Activated CD8-positive, alpha-beta memory T cell treated with anti-CD3 and anti-CD28 coated beads, Interleukin-2, amount 50 U/mL, for 24 hours (primary cell): ENCODE measurements at regions not wholly inside any gene's neighbourhood (a gene's known extent, or its start where the extent isn't known, plus 50 kb on each side); places are given as distances from the start of the nearest gene placed in this dataset.

Experiments used
- DNase-seq: peaks from one replicate; pipeline ENCODE4 v3.0.0-alpha.2; 2020; ENCODE audit errors: extremely low read depth

- DNase-seq, result no peak
These were observed 470.9 kb upstream of the MGMT start for GRCh38 chr10:128996092-128996491.

DNA sequence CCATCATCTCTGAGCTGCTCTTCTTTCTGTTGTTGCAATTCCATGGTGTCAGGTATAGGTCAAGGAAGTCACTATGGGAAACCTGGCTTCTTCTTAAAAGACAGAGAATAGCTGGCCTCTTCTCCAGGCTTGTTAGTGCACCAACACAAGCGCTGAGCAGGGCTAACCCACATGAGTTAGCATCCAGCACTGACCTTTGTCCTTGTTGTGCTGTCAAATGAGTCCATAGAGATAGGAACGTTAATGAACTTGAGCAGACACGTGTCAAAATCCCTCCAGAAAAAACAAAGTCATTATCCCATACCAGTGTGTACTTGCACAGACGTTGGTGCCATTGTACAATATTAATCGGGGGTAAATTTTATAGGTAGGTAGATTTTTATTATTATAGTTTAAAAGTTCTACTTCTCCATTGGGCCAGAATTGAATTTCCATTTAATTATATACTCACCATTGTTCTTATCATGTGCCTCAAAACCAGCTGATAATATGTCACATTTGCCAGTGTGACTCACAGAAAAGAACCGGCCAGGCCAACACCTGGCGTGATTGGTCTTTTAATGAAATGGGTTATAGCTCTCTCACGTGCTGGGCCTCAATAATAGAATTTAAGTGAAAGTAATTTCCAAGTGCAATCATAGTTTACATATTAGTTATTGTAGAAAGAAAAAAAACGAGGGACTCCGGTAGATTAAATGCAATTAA is 468.8 kb upstream of the MGMT start:
- no peak for DNase-seq

- DNase-seq, result no peak
These were observed 462.6 kb upstream of the MGMT start for GRCh38 chr10:129004398-129004797.

GRCh38 chr10:129005080-129005479 is 462.0 kb upstream of the MGMT start:
- no peak for DNase-seq

DNA sequence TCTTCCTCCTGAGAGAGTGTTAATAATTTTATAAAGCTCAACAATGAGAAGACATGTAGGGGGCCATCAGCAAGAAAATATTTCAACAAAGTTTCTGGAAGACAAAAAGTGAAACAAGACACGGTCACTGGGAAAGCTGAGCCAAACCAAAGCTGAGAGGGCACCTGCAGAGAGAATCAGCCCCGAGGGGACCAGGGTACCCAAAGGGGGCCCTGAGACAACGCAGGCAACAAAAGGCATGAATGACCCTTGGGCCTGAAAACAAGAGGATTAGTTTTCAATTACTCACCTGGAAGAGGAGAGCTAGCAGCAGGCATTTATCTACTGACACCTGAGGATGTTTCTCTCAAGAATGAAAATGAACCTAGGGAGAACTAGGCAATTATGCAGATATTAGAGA is 461.2 kb upstream of the MGMT start:
- no peak for DNase-seq

DNA sequence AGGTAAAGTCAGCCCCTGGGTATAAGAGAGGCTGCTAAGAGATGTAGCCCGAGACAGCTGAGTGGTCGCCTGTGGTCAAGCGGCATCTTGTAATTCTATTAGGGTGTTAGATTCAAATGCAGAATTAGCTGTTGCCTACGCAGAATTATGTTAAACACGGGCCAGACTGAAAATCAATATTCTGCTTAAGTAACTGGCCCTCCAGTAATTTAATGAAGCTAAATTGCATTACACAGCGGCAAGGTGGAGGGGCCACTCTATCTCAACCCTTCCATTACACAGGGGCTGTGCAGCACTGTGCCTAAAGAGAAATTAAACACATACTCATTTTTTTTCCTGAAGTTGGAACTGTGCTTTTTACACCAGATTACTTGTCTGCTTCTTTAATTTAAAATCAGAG is 448.5 kb upstream of the MGMT start:
- no peak for DNase-seq

- no peak for DNase-seq
These were observed 446.2 kb upstream of the MGMT start for GRCh38 chr10:129020651-129021330.

DNA sequence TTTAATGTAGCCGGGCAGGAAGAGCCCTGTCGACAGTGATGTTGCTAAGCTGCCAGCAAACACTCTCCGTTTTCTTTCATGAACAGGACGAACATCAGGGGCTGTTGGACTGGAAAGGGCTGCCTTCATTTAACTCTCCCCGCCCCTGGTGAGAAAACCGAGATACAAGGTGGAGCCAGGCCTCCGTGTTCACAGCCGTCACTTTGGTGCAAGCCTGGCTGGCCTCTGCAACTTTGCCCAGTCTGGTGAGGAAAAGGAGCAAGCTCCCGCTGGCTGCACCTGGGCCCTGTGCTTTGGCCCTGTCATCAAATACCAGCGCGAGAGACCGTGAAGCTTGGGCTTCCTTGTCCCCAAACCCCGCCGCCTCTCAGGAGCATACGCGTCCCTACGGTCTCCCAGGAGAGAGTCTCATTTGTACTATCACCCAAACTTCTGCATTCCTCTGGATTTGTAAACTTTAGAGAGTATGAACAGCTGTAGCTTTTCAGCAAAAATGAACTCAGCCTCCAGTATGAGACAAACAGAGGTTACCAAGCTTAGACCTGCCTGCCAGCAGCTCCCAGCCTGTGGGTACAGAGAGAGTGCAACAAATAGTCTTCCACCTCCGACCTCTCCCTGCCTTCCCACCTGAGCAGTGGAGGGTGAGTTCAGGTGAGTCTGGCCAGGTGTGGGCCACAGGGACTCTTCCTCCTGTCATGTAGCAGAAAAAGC is 445.3 kb upstream of the MGMT start:
- no peak for DNase-seq

DNA sequence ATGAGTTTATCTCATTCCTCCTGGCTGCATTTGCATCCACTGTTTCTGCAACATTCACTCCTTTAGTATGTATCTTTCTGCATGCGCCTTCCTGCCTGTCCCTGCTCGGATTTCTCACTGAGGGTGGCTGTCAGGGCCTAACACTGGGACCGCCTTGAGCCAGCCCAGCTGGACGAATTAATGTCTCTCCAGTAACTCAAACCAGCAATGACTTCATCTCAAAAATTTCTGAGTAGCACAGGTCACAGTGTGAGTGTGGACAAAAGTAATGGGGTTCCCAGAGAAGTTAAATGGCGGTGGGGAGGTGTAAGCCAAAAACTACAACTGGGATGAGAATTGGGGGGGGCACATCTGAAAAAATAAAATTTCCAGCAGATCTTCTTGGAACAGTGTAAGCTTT is 444.0 kb upstream of the MGMT start:
- no peak for DNase-seq

DNA sequence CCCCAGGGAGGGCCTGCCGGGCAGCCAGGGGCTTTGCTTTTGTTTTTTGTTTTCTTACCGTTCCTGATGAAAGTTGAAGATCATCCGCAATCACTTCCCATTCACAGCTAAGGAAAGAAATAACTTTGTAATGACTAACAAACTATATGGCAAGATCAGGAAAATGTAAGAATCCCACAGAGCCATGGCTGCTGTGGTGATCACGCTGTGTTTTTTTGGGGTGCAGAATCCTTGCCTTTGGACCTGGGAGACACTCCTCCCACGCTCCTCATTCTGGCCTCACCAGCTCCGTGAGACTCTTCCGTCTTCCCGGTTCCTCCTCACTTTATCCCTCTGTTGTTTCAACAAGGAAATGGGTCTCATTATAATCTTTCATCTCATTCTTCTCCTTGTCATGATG is 443.0 kb upstream of the MGMT start:
- no peak for DNase-seq

- DNase-seq, result no peak
These were observed 441.3 kb upstream of the MGMT start for GRCh38 chr10:129025787-129026186.

DNA sequence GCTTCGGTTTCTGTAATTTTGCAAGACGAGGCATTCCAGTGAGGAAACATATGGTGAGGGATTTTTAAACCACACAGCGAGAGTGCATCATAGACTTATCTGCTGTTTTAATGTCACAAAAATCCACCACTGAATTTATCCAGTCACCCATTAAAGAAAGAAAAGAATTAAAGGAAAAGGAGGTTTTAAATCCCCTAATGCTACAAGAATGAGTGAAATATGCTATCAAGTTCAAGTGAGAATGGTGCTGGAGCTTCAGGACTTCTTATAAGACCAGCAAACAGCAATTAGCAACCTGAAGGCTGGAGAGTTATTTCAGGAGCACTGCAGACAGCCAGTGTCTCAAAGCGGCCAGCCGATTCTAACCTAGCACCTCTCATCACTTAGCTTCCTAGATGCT is 439.1 kb upstream of the MGMT start:
- no peak for DNase-seq

- DNase-seq, result no peak
These were observed 438.6 kb upstream of the MGMT start for GRCh38 chr10:129028451-129028850.

DNA sequence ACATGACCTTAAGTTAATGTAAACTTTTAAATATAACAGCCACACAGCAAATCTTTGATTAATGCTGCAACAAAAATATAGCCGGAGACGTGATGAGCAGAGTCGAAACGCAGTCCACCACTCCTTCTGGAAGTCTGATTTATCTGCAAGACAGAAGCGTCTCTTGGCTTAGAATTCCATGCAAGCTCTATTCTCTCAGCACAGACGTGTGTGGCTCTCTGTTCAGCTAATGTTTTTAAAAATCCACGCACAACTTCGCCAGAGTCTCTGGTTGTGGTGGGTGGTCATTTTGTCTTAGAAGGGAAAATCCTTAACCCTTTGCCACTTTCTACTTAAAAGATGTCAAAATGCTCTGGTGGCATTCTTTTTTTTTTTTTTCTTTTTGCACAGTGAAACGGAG is 438.0 kb upstream of the MGMT start:
- DNase-seq, result no peak

DNA sequence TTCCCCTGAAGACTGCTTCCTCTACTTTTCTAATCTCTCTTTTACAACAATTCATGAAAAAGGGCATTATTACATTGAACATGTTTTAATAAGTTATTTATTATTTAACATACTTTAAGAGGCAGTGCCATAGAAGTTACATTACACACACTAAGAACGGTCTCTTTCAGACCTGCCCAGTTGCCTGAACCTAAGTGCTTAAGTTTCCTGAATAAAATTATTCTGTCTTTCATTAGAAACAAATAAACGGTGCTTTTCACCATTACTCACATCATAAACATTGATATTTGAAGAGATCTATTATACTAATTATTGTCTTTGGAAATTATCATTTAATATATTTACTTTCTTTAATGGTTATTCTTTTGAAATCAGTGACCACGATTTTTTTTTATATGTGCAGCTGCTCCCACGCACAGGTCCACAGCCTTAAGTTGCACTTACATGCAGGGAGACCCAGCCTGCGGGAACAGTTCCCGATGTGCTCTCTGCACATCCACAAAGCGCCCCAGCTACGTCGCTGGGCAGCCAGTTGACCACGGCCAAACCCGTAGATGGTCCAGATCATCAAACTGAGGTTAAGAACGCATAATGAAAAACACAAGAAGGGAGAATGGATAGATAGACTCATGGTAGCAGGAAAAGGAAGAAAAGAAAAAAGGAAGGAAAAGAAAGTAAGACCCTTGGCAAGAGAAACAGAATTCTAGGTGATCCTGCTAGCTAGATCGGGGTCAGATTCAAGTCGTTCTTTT is 437.0 kb upstream of the MGMT start:
- no peak for DNase-seq

GRCh38 chr10:129030603-129030895 is 436.5 kb upstream of the MGMT start:
- DNase-seq, result no peak

GRCh38 chr10:129030996-129031843 is 435.8 kb upstream of the MGMT start:
- no peak for DNase-seq

DNA sequence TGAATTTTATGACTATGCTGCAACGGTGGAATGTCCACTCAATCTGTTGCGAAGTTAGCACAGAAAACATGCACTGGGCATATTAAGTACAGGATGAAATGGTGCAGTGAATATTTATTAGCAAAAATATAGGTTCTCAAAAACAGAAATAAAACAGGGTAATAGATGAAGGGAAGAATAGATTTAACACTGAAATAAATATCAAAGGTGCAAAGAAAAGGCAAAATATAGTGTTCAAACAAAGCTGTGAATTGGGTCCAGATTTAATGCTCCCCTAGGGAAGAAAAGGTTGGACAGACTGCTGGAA is 435.2 kb upstream of the MGMT start:
- DNase-seq, result no peak

DNA sequence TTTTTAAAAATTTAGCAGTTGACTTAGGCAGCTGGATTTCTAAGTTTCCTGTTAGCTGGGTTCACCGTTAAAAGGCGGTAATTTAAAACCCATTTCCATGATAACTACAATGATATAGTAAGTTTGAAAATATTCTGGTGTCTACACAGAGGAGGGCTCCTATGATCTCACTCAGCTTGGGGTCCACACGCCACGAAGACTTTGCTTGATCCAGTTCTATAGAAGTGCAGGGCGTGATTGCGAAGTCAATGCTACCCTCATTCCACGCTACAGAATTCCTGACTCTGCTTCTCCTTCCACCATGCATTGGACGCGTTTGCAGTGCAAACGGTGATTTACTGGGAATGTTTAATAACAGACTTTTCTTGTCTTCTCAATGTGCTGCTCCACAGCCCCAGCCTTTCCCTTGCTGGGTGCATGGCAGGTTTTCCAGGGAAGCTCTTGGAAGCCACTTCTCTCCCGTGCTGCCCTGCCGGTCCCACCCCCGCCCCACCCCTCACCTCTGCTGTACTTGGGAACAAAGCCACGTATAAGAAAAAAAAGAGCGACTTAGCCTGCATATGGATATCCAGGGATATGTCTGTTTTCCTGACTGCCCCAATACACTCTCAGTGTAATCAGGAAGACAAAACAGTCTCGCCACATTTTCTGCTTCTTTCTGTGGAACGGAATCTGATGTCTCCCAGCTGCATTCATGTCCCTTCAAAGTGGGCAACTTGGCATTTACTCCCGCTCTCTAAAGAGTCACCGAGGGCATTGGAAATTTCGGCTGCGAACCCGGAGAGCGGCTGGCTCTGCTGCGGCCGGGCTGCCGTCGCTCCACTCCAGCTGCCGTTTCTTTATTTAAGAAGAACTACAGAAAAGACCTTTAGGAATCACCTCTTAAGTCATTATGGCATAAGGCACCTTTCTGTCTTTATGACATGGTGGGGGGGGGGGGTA is 434.4 kb upstream of the MGMT start:
- DNase-seq, result no peak

- no peak for DNase-seq
These were observed 433.7 kb upstream of the MGMT start for GRCh38 chr10:129033340-129033739.

DNA sequence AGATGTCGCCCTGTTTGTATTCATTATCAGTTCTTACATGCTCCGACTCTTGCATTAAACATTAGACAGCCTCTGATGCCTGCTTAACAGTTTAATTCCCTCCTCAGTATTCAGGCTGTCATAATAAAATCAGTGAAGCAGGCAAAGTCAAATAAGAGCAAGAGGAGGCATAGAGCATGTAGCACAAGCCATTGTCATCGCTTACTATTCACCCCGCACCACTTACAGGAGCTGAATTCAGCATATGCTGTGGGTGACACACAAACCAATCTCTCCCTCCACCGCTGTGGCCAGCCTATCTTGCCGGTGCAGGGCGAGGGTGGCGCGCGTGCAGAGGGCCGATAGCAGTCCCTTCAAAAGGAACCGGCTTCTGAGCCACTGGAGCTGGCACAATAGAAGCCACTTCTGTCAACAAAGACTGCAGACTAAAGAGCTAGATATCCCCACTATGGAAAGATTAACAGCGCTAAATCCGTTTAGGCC is 433.2 kb upstream of the MGMT start:
- no peak for DNase-seq
